Thoracic aorta (tissue), 2 donors: ENCODE measurements at regions not wholly inside any gene's neighbourhood (a gene's known extent, or its start where the extent isn't known, plus 50 kb on each side); places are given as distances from the start of the nearest gene placed in this dataset.
"Not testable (repeated sequence)": the region's sequence is repeated elsewhere in the genome, so short reads cannot be mapped to it uniquely, and the experiment has no call there.

ENCODE experiments used
- ATAC-seq: fragments of 150-250 bp; one replicate; pipeline ENCODE4 v1.8.0; 2017; ENCODE audit warnings: low read depth; ENCODE audit not compliant: insufficient number of reproducible peaks, low FRiP score
- DNase-seq: peaks from one replicate; pipeline ENCODE4 v3.0.0-alpha.2; 2020; ENCODE audit warnings: low spot score
- H3K27ac ChIP-seq, 2 donors: fragments of 200-600 bp; sonication (generic); 1 replicate in 1 of 2; 2 replicates in 1 of 2; pipeline ENCODE4 v1.5.1; 2016; ENCODE audit warnings: mild to moderate bottlenecking in 2 of 2, moderate library complexity in 2 of 2
- H3K27me3 ChIP-seq: fragments of 200-600 bp; sonication (generic); replicated peaks from 2 replicates; pipeline ENCODE4 v1.6.0; 2016; ENCODE audit warnings: mild to moderate bottlenecking; ENCODE audit not compliant: insufficient read depth
- H3K36me3 ChIP-seq: fragments of 200-600 bp; sonication (generic); one replicate; pipeline ENCODE4 v1.5.1; 2016
- H3K4me1 ChIP-seq, 2 donors: fragments of 200-600 bp; sonication (generic); 1 replicate in 1 of 2; 2 replicates in 1 of 2; pipeline versions ENCODE4 v1.5.1 to v1.6.0; 2016; ENCODE audit warnings: low read depth in 2 of 2, mild to moderate bottlenecking in 1 of 2; ENCODE audit not compliant: control insufficient read depth in 1 of 2
- H3K4me3 ChIP-seq: fragments of 200-600 bp; sonication (generic); 2 replicates; pipeline ENCODE4 v1.5.1; 2016; ENCODE audit warnings: mild to moderate bottlenecking
- H3K9me3 ChIP-seq: fragments of 200-600 bp; sonication (generic); 2 replicates; pipeline ENCODE4 v1.5.1; 2016
- TF ChIP-seq, protein P1 (sequence below): fragments of 200-600 bp; sonication (generic); IDR thresholded peaks from one replicate; pipeline ENCODE4 v1.5.1; 2019; ENCODE audit warnings: antibody characterized with exemption

DNA sequence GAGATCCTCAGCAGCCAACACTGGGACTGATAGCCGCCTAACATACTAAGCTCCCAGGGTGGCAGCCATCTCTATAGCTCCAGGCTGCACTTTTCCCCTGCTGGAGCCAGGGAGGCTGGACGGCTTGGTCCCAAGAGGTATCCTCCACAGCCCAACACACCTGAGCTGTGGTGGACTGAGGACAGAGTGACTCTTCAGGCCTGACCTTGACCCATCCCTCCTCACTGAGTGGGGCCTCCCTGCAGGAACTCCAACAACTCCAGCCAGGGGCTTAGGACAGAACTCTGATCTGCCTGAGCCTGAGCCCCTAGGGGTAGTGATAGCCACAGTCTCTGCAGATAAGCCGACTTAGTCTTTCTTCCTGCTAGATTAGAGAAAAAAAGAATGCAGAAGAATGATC is 958.1 kb upstream of the PRR20A start:
- TF ChIP-seq, protein P1, sequence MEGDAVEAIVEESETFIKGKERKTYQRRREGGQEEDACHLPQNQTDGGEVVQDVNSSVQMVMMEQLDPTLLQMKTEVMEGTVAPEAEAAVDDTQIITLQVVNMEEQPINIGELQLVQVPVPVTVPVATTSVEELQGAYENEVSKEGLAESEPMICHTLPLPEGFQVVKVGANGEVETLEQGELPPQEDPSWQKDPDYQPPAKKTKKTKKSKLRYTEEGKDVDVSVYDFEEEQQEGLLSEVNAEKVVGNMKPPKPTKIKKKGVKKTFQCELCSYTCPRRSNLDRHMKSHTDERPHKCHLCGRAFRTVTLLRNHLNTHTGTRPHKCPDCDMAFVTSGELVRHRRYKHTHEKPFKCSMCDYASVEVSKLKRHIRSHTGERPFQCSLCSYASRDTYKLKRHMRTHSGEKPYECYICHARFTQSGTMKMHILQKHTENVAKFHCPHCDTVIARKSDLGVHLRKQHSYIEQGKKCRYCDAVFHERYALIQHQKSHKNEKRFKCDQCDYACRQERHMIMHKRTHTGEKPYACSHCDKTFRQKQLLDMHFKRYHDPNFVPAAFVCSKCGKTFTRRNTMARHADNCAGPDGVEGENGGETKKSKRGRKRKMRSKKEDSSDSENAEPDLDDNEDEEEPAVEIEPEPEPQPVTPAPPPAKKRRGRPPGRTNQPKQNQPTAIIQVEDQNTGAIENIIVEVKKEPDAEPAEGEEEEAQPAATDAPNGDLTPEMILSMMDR, result no peak
- H3K36me3 ChIP-seq, result no peaks in the 10 kb centered on the region

DNA sequence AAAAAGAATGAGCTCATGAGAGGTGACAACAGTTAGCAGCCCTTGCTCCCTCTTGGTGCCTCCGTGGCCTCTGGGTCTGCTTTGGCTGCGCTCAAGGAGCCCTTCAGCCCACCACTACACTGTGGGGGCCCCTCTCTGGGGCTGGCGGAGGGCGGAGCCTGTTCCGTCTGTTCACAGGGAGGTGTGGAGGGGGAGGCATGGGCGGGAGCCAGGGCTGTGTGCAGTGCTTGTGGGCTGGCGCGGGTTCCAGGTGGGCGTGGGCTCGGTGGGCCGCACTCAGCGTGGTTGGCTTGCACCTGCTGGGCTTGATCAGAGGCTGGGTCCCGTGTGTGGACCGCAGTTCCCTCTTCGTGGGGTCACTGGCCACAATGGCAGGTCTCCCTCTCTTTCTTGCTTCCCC is 953.4 kb upstream of the PRR20A start:
- Histone ChIP-seq H3K4me1 (no peaks in the 10 kb centered on the region), H3K9me3 (no peaks in the 10 kb centered on the region), H3K4me3 (no peak overlapping the region), H3K27ac (no peak overlapping the region), H3K27me3 (no peaks in the 10 kb centered on the region), H3K36me3 (no peaks in the 10 kb centered on the region)
- DNase-seq (no peak), ATAC-seq (no peak)
- TF ChIP-seq, protein P1, result no peak

More for the DNA sequence above, 958.1 kb upstream of the PRR20A start:
- no peaks in the 10 kb centered on the region for H3K4me1 ChIP-seq
- H3K4me3 ChIP-seq, result no peak overlapping the region
- no peaks in the 10 kb centered on the region for H3K9me3 ChIP-seq
- no peaks in the 10 kb centered on the region for H3K27me3 ChIP-seq
- no peak overlapping the region for H3K27ac ChIP-seq
- DNase-seq, result no peak
- no peak for ATAC-seq

DNA sequence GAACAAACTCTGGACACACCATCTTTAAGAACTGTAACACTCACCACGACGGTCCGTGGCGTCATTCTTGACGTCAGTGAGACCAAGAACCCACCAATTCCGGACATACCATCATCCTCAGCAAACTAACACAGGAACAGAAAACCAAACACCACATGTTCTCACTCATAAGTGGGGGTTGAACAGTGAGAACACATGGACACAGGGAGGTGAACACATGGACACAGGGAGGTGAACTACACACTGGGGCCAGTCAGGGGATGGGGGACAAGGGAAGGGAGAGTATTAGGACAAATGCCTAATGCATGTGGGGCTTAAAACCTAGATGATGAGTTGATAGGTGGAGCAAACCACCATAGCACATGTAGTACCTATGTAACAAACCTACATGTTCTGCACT is 952.1 kb upstream of the PRR20A start:
- not testable (repeated sequence) for H3K9me3 ChIP-seq, DNase-seq, H3K4me3 ChIP-seq, H3K27me3 ChIP-seq, H3K36me3 ChIP-seq, H3K4me1 ChIP-seq, ATAC-seq, H3K27ac ChIP-seq

DNA sequence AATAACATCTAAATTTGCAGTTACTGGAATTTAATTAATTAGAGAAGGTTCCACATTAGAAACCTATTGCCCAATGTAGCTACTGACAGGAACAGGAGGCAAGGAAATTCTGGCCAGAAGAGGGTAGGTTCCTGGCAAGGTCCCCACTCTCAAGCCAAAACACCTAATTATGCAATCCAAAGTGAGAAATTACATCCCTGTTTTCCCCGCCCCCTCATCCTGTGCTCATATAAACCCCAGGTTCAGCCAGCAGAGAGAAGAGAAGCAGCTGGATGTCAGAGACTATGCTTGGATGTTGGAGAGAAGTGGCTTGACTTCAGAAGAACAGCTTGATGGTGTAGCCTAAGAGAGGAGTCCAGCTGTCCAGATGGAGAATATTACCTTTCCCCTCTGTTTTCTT is 951.3 kb upstream of the PRR20A start:
- no peaks in the 10 kb centered on the region for H3K9me3 ChIP-seq
- no peak overlapping the region for H3K4me3 ChIP-seq
- DNase-seq (no peak), ATAC-seq (no peak)
- no peaks in the 10 kb centered on the region for H3K27me3 ChIP-seq
- TF ChIP-seq, protein P1, result no peak
- H3K36me3 ChIP-seq, result no peaks in the 10 kb centered on the region
- H3K27ac ChIP-seq, result no peak overlapping the region
- H3K4me1 ChIP-seq, result no peaks in the 10 kb centered on the region

DNA sequence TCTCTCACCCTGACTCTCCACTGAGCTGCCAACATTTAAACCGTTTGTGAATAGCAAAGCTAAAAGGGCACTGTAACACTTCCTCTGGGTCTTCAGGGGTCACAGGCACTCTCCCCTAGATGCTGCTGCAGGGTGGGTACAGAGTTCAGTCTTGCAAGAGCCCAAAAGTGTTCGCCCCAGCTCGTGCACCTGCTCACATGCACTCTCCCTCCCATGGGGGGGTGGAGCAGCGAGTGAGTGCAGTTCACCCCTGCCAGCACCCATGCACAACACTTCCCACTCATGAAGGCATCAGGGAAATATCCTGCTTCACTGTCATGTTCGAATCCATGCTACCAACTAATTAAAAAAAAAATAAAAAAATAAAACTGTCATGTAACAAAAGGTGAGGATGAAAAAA is 950.7 kb upstream of the PRR20A start:
- H3K4me3 ChIP-seq, result no peak overlapping the region
- no peaks in the 10 kb centered on the region for H3K9me3 ChIP-seq
- no peaks in the 10 kb centered on the region for H3K27me3 ChIP-seq
- H3K36me3 ChIP-seq, result no peaks in the 10 kb centered on the region
- ATAC-seq (no peak), DNase-seq (no peak)
- TF ChIP-seq, protein P1, result no peak
- no peaks in the 10 kb centered on the region for H3K4me1 ChIP-seq
- H3K27ac ChIP-seq, result no peak overlapping the region

DNA sequence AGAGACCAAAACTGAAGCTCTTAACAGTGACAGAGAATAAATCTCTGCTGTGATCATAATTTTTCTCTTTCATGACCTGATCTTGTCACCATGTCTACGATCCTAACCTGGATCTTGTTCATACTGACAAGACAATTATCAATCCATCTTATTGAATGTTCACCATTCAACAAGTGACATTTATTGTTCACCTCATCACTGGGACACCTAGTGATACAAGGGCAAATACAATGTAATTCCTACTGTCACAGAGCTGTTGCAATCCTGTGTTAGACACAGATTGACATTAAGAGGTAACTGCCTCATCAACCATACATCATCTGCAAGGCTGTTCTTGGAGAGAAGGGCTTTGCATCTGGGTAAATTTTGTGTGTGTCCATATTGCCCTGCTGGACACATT is 942.4 kb upstream of the PRR20A start:
- Histone ChIP-seq H3K4me3 (no peak overlapping the region), H3K27ac (no peak overlapping the region), H3K9me3 (no peaks in the 10 kb centered on the region), H3K27me3 (no peaks in the 10 kb centered on the region), H3K4me1 (no peaks in the 10 kb centered on the region), H3K36me3 (no peaks in the 10 kb centered on the region)
- TF ChIP-seq, protein P1, result no peak
- DNase-seq, result no peak
- no peak for ATAC-seq
